T-cell (primary cell): ENCODE measurements at regions not wholly inside any gene's neighbourhood (a gene's known extent, or its start where the extent isn't known, plus 50 kb on each side); places are given as distances from the start of the nearest gene placed in this dataset.
A peak's percentile ranks its signal among the peaks of the same experiment; 100 is the strongest.
"Not testable (repeated sequence)": the region's sequence is repeated elsewhere in the genome, so short reads cannot be mapped to it uniquely, and the experiment has no call there.

Experiments
- ATAC-seq, 4 experiments: fragments of 200-7000 bp in 3 of 4; fragments of 150-1000 bp in 1 of 4; cut with Tn5 transposase; replicated peaks in 1 of 4; 1 replicate in 3 of 4; 2 replicates in 1 of 4; pipeline ENCODE4 v1.10.0; 2021; ENCODE audit warnings: moderate library complexity in 3 of 4, mild to moderate bottlenecking in 2 of 4, moderate number of reproducible peaks in 1 of 4
- CTCF ChIA-PET, 2 donors: fragments of 300-600 bp; sonication (Branson Sonifier 250); formaldehyde crosslinking; loops; one replicate each; lab custom pipeline; 2022; ENCODE audit warnings: antibody characterized with exemption in 2 of 2; lab: Charles Lee
- POLR2A ChIA-PET, 2 donors: fragments of 300-600 bp; sonication (Branson Sonifier 250); formaldehyde crosslinking; loops; one replicate each; lab custom pipeline; 2022; ENCODE audit warnings: antibody characterized with exemption in 2 of 2; lab: Charles Lee
- DNase-seq, 35 experiments: peaks; one replicate each; pipeline versions ENCODE4 v3.0.0 to v3.0.0-alpha.2; 2013 to 2023
- H3K27ac ChIP-seq: one replicate; pipeline ENCODE4 v1.5.1; 2013; ENCODE audit warnings: low read length
- H3K27me3 ChIP-seq, 2 experiments: replicated peaks in 1 of 2; 1 replicate in 1 of 2; 2 replicates in 1 of 2; pipeline versions ENCODE4 v1.6.1 to v1.7.0; 2013; ENCODE audit warnings: low read length in 1 of 2, mixed read lengths in 1 of 2; ENCODE audit not compliant: control insufficient read depth in 2 of 2, insufficient read depth in 2 of 2; ENCODE audit errors: extremely low read depth in 1 of 2
- H3K36me3 ChIP-seq, 2 donors: 1 replicate in 1 of 2; 2 replicates in 1 of 2; pipeline versions ENCODE4 v1.6.1 to v1.7.0; 2013; ENCODE audit warnings: low read length in 1 of 2; ENCODE audit not compliant: control insufficient read depth in 2 of 2, insufficient read depth in 1 of 2; ENCODE audit errors: extremely low read depth in 1 of 2
- H3K4me1 ChIP-seq, 2 experiments: 1 replicate in 1 of 2; 2 replicates in 1 of 2; pipeline versions ENCODE4 v1.6.1 to v1.7.0; 2013; ENCODE audit warnings: low read length in 2 of 2, mixed read lengths in 1 of 2; ENCODE audit not compliant: insufficient read depth in 2 of 2, control insufficient read depth in 1 of 2; ENCODE audit errors: extremely low read depth in 1 of 2
- H3K4me3 ChIP-seq, 2 donors: 1 replicate in 1 of 2; 2 replicates in 1 of 2; pipeline versions ENCODE4 v1.5.1 to v1.7.0; 2013; ENCODE audit warnings: mild to moderate bottlenecking in 2 of 2, low read length in 1 of 2, moderate library complexity in 1 of 2; ENCODE audit not compliant: control insufficient read depth in 1 of 2; ENCODE audit errors: extremely low read depth in 1 of 2
- H3K9me3 ChIP-seq: 2 replicates; pipeline ENCODE4 v1.7.0; 2013
- H3K27ac Mint-ChIP-seq, 2 donors: one replicate each; pipeline ENCODE4 v1.8.0; 2020 to 2021; ENCODE audit warnings: mild to moderate bottlenecking in 2 of 2, mixed read lengths in 2 of 2
- H3K27me3 Mint-ChIP-seq, 2 donors: one replicate each; pipeline ENCODE4 v1.8.0; 2021 to 2022; ENCODE audit warnings: mixed read lengths in 2 of 2
- H3K36me3 Mint-ChIP-seq: one replicate; pipeline ENCODE4 v1.8.0; 2021; ENCODE audit warnings: mixed read lengths
- H3K4me1 Mint-ChIP-seq, 3 donors: one replicate each; pipeline ENCODE4 v1.8.0; 2020 to 2022; ENCODE audit warnings: mixed read lengths in 3 of 3, mild to moderate bottlenecking in 1 of 3
- H3K4me3 Mint-ChIP-seq, 3 donors: one replicate each; pipeline ENCODE4 v1.8.0; 2020 to 2022; ENCODE audit warnings: mild to moderate bottlenecking in 3 of 3, mixed read lengths in 3 of 3, moderate library complexity in 3 of 3
- H3K9me3 Mint-ChIP-seq, 3 donors: one replicate each; pipeline ENCODE4 v1.8.0; 2020 to 2022; ENCODE audit warnings: mixed read lengths in 3 of 3
- WGBS: methylation state at CpG from one replicate; pipeline ENCODE4 v1.1.5; 2013; ENCODE audit warnings: missing lambda C conversion rate; ENCODE audit not compliant: insufficient coverage; 5-methylcytosine and 5-hydroxymethylcytosine counted together

DNA sequence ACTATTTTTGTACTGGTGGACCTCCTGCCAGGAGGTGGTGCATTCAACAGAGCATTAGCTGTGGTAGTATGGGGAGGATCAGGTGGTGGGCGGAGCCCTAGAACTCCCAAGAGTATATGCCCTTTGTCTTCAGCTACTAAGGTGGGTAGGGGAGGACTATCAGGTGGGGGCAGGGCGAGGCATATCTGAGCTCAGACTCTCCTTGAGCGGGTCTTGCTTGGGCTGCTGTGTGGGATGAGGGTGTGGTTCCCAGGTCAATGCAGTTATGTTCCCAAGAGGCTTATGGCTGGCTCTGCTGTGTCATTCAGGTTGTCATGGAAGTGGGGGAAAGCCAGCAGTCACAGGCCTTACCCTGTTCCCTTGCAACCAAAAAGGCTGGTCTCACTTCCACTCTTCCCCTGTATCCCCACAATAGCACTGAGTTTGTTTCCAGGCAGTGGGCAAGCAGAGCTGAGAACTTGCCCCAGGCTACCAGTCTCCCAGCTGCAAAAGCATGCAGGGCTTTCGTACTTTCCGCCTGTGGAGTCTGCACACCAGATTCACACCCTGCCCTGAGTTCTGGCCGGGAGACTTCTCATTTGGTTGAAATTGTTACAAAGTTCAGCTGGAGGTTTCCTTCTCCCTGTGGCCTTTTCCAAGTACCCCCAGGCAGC is 93.7 kb upstream of the DPPA4 start:
- Histone ChIP-seq H3K4me1 (no peaks in the 10 kb centered on the region), H3K4me3 (no peak overlapping the region), H3K9me3 (no peaks in the 10 kb centered on the region), H3K27me3 (peaks cover 0 to 10% of the 10 kb centered on the region in 2 experiments), H3K36me3 (no peaks in the 10 kb centered on the region), H3K27ac (no peak overlapping the region)
- ChIA-PET POLR2A (interaction anchor here in 1 of 2 donors (0.6 kb wide), 1 partner anchor 1092 kb away, joined by 3 read pairs; no protein-coding TSS in a partner anchor), CTCF (no interaction called here)
- peaks cover 0 to 5% (median 0%) of the 10 kb centered on the region in 3 donors for H3K9me3 Mint-ChIP-seq
- no peaks in the 10 kb centered on the region for H3K36me3 Mint-ChIP-seq
- peaks cover 0 to 14% (median 0%) of the 10 kb centered on the region in 3 donors for H3K4me1 Mint-ChIP-seq
- H3K4me3 Mint-ChIP-seq, result no peak overlapping the region
- H3K27me3 Mint-ChIP-seq, result peaks cover 0 to 8% of the 10 kb centered on the region in 2 donors
- no peak overlapping the region for H3K27ac Mint-ChIP-seq
- ATAC-seq (no peak), DNase-seq (no peak)
- WGBS, result 82% methylated on average over 4 of the region's 6 CpGs

DNA sequence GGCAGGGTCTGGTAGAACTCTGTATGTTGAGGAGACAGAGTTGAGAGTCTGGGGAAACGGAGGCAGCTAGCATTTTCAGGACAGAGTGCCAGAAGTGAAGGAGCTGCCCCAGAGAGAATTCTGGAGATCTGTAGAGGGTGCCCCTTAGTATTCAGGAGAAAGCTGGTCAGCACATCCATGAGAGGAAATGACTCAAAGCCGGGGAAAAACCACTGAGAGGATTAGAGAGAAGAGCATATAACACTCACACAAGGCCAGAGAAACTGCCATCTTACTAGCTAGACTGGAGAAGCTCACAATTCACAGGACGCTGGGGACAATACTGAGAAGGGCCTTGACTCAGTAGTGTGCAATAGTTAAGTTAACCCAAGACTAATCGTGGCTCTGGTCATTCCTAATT is 75.7 kb upstream of the DPPA4 start:
- ATAC-seq, result no peak
- H3K36me3 ChIP-seq, result no peaks in the 10 kb centered on the region
- peaks cover 0 to 3% of the 10 kb centered on the region in 2 experiments for H3K27me3 ChIP-seq
- Mint-ChIP-seq H3K27me3 (no peaks in the 10 kb centered on the region), H3K36me3 (no peaks in the 10 kb centered on the region), H3K4me3 (no peak overlapping the region), H3K4me1 (peaks cover 0 to 16% (median 0%) of the 10 kb centered on the region in 3 donors), H3K9me3 (peaks cover 0 to 4% (median 0%) of the 10 kb centered on the region in 3 donors), H3K27ac (no peak overlapping the region)
- no peak overlapping the region for H3K27ac ChIP-seq
- POLR2A ChIA-PET, result no interaction called here
- no peak for DNase-seq
- H3K4me1 ChIP-seq, result no peaks in the 10 kb centered on the region
- no peaks in the 10 kb centered on the region for H3K9me3 ChIP-seq
- no peak overlapping the region for H3K4me3 ChIP-seq
- CTCF ChIA-PET, result no interaction called here
- 72% methylated on average over 3 of the region's 4 CpGs for WGBS

GRCh38 chr3:109411547-109411946 is 74.2 kb upstream of the DPPA4 start:
- no peaks in the 10 kb centered on the region for H3K36me3 ChIP-seq
- Mint-ChIP-seq H3K4me3 (peak overlapping the region in 1 of 3 donors; percentile 34), H3K27me3 (no peaks in the 10 kb centered on the region), H3K27ac (no peak overlapping the region), H3K36me3 (no peaks in the 10 kb centered on the region), H3K9me3 (peaks cover 0 to 5% (median 0%) of the 10 kb centered on the region in 3 donors), H3K4me1 (peaks cover 0 to 16% (median 0%) of the 10 kb centered on the region in 3 donors)
- ChIA-PET CTCF (no interaction called here), POLR2A (interaction anchor here in 1 of 2 donors (0.5 kb wide), 1 partner anchor 20 kb away, joined by 3 read pairs; no protein-coding TSS in a partner anchor)
- no peak for ATAC-seq
- no peak overlapping the region for H3K27ac ChIP-seq
- H3K4me3 ChIP-seq, result no peak overlapping the region
- no CpG with 5 or more reads among the region's 3 CpGs for WGBS
- no peaks in the 10 kb centered on the region for H3K4me1 ChIP-seq
- no peak for DNase-seq
- H3K27me3 ChIP-seq, result peaks cover 0 to 3% of the 10 kb centered on the region in 2 experiments
- H3K9me3 ChIP-seq, result no peaks in the 10 kb centered on the region

- H3K4me3 Mint-ChIP-seq, result no peak overlapping the region
- no peak for DNase-seq
- no peaks in the 10 kb centered on the region for H3K9me3 Mint-ChIP-seq
- H3K36me3 Mint-ChIP-seq, result no peaks in the 10 kb centered on the region
- no CpG with 5 or more reads among the region's 3 CpGs for WGBS
- H3K27me3 Mint-ChIP-seq, result no peaks in the 10 kb centered on the region
- H3K27ac ChIP-seq, result no peak overlapping the region
- no peaks in the 10 kb centered on the region for H3K36me3 ChIP-seq
- H3K9me3 ChIP-seq, result no peaks in the 10 kb centered on the region
- no peak for ATAC-seq
- no peaks in the 10 kb centered on the region for H3K27me3 ChIP-seq
- POLR2A ChIA-PET, result no interaction called here
- H3K4me3 ChIP-seq, result no peak overlapping the region
- CTCF ChIA-PET, result no interaction called here
- H3K27ac Mint-ChIP-seq, result no peak overlapping the region
- no peaks in the 10 kb centered on the region for H3K4me1 Mint-ChIP-seq
- H3K4me1 ChIP-seq, result no peaks in the 10 kb centered on the region
These were observed 59.5 kb upstream of the DPPA4 start for GRCh38 chr3:109396806-109397205.

GRCh38 chr3:109393728-109394127 is 56.4 kb upstream of the DPPA4 start:
- H3K27me3 Mint-ChIP-seq, H3K4me1 Mint-ChIP-seq, H3K27ac ChIP-seq, H3K4me3 ChIP-seq, H3K4me3 Mint-ChIP-seq, H3K36me3 Mint-ChIP-seq, H3K9me3 Mint-ChIP-seq, CTCF ChIA-PET, DNase-seq, H3K4me1 ChIP-seq, ATAC-seq, POLR2A ChIA-PET, H3K9me3 ChIP-seq, H3K27me3 ChIP-seq, H3K27ac Mint-ChIP-seq, H3K36me3 ChIP-seq: not testable (repeated sequence)
- 96% methylated on average over 5 of the region's 10 CpGs for WGBS

GRCh38 chr3:109392293-109392692 is 54.9 kb upstream of the DPPA4 start:
- WGBS, result 87% methylated on average over 3 of the region's 3 CpGs
- H3K36me3 Mint-ChIP-seq, result no peaks in the 10 kb centered on the region
- no peak overlapping the region for H3K4me3 Mint-ChIP-seq
- H3K27me3 Mint-ChIP-seq, result no peaks in the 10 kb centered on the region
- no peak overlapping the region for H3K27ac Mint-ChIP-seq
- Histone ChIP-seq H3K4me1 (no peaks in the 10 kb centered on the region), H3K27me3 (peaks cover 0 to 3% of the 10 kb centered on the region in 2 experiments), H3K27ac (no peak overlapping the region), H3K36me3 (no peaks in the 10 kb centered on the region), H3K9me3 (no peaks in the 10 kb centered on the region), H3K4me3 (no peak overlapping the region)
- no peaks in the 10 kb centered on the region for H3K9me3 Mint-ChIP-seq
- no peak for DNase-seq
- no peak for ATAC-seq
- ChIA-PET POLR2A (interaction anchor here in 1 of 2 donors (0.9 kb wide), 1 partner anchor 411 kb away, joined by 4 read pairs; no protein-coding TSS in a partner anchor), CTCF (no interaction called here)
- no peaks in the 10 kb centered on the region for H3K4me1 Mint-ChIP-seq
